ENCODE measurements at regions not wholly inside any gene's neighbourhood (a gene's known extent, or its start where the extent isn't known, plus 50 kb on each side); places are given as distances from the start of the nearest gene placed in this dataset.

- no peak for TF ChIP-seq SAP30 (IDR thresholded peaks at IDR 0.05; ENCODE audit: insufficient read depth, insufficient replicate concordance, low read length)
These were observed 174.2 kb upstream of the STEAP4 start (continued) for GRCh38 chr7:88480896-88481295.
